ENCODE measurements at regions not wholly inside any gene's neighbourhood (a gene's known extent, or its start where the extent isn't known, plus 50 kb on each side); places are given as distances from the start of the nearest gene placed in this dataset.
"Not testable (repeated sequence)": the region's sequence is repeated elsewhere in the genome, so short reads cannot be mapped to it uniquely, and the experiment has no call there.

DNA sequence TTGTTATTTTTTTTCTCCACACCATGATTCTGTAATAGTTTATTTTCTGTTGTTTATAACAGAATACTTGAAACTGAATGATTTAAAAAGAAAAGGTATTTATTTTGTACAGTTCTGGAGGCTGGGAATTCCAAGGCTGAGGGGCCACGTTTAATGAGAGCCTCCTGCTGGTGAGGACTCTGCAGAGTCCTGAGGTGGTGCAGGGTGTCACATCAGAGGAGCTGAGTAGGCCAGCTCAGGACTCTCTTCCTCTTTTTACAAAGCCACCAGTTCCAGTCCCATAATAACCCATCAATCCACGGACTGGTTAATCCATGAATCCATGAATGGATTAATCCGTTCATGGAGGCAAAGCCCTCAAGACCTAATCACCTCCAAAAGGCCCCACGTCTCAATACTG, 71.6 kb downstream of the TFAP2A start:
- no peak for DNase-seq (ENCODE audit: low read depth in 2 of 2)

GRCh38 chr6:10341605-10342004, 73.3 kb downstream of the TFAP2A start:
- DNase-seq (ENCODE audit: low read depth in 2 of 2) = no peak

DNA sequence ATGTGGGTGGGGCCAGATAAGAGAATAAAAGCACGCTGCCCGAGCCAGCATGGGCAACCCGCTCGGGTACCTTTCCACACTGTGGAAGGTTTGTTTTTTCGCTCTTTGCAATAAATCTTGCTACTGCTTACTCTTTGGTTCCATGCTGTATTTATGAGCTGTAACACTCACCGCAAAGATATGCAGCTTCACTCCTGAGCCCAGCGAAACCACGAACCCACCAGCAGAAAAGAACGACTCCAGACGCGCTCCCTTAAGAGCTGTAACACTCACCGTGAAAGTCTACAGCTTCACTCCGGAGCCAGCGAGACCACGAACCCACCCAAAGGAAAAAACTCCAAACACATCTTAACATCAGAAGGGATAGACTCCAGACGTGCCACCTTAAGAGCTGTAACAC, 76.7 kb downstream of the TFAP2A start:
- no peak for DNase-seq (ENCODE audit: low read depth in 2 of 2)

DNA sequence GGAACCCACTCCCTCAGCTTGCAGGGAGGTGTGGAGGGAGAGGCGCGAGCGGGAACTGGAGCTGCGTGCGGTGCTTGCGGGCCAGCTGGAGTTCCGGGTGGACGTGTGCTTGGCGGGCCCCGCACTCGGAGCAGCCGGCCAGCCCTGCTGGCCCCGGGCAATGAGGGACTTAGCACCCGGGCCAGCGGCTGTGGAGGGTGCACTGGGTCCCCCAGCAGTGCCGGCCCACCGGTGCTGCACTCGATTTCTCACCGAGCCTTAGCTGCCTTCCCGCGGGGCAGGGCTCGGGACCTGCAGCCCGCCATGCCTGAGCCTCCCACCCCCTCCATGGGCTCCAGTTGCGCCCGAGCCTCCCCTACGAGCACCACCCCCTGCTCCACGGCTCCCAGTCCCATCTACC, 77.5 kb downstream of the TFAP2A start:
- DNase-seq (ENCODE audit: low read depth in 2 of 2) = not testable (repeated sequence)

DNA sequence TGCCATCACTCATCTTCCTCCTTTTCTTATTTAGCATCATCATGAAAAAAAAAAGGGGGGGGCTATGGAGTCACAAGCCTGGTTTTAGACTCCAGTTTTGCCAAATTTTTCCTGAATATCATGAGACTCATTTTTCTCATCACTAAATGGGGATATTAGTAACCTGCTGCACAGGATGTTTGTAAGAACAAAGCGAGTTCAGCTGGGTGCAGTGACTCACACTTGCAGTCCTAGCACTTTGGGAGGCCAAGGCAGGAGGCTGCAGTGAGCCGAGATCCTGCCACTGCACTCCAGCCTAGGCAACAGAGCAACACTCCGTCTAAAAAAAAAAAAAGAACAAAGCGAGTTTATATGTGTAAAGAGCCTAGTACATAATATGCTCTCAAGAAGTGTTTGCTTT, 82.8 kb downstream of the TFAP2A start:
- DNase-seq (ENCODE audit: low read depth in 2 of 2) = no peak

- no peak for DNase-seq (ENCODE audit: low read depth in 2 of 2)
Observed at GRCh38 chr6:10331334-10331968, 83.4 kb downstream of the TFAP2A start.

DNA sequence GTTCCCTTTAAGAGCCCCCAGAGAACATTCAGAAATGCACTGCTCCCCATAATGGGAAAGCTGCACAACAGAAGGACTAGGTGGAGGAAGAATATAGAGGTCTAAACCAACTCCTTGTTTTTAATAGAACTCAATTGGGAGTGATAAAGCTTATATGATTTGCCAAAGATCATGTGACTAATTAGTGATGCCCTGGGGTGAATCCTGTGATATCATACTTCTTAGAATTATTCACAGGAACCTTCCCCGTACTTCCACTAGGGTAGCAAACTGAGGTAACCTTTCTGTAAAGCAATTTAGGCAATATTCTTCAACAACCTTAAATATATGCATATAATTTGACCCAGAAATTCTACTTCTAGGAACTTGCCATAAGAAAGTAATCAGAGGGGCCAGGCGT, 84.4 kb downstream of the TFAP2A start:
- no peak for DNase-seq (ENCODE audit: low read depth in 2 of 2)

- DNase-seq (ENCODE audit: low read depth in 2 of 2) = no peak
Observed at GRCh38 chr6:10323018-10323417, 91.9 kb downstream of the TFAP2A start.

DNA sequence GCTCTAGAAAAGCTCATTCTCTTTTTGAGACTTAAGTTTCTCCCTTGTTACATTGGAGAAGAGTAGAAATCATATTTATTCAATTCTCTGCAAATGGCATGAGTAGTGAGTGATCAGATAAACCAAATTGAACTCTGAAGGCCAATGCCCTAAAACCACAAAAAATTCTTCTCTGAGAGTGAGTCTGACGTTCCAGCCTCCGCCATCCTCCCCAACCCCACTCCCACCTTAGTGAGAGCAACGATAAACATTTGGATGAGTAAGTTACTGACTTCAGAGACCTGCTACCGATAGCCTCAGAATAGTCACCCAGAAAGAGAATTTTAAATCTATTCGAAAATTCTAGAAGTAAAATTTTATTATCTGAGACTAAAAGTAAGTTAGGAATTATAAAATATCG, 94.6 kb downstream of the TFAP2A start:
- no peak for DNase-seq (ENCODE audit: low read depth in 2 of 2)

- DNase-seq (ENCODE audit: low read depth in 2 of 2) = no peak
Observed at GRCh38 chr6:10316373-10316721, 98.5 kb downstream of the TFAP2A start.

- DNase-seq (ENCODE audit: low read depth in 2 of 2) = no peak
Observed at GRCh38 chr6:10315658-10316372, 99.1 kb downstream of the TFAP2A start.

DNA sequence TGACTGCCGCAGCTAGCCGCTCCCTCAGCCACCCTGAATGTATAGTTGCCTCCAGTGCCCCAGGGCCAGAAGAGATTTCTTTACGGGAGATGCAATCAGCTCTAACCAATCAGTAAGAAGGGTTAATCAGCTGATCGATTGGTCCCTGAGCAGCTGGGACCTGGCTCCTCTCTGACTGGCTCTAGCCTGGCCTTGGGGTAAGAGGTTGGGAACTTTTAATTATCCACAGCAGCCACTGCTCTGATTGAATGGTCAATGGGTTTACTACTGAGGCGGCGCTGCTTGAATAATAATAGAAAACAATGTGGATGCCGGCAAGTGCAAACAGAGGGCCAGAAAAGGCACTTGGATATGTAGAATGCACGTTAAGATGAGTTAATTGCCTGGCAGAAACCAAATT, 99.8 kb downstream of the TFAP2A start:
- DNase-seq (ENCODE audit: low read depth in 2 of 2) = no peak

DNA sequence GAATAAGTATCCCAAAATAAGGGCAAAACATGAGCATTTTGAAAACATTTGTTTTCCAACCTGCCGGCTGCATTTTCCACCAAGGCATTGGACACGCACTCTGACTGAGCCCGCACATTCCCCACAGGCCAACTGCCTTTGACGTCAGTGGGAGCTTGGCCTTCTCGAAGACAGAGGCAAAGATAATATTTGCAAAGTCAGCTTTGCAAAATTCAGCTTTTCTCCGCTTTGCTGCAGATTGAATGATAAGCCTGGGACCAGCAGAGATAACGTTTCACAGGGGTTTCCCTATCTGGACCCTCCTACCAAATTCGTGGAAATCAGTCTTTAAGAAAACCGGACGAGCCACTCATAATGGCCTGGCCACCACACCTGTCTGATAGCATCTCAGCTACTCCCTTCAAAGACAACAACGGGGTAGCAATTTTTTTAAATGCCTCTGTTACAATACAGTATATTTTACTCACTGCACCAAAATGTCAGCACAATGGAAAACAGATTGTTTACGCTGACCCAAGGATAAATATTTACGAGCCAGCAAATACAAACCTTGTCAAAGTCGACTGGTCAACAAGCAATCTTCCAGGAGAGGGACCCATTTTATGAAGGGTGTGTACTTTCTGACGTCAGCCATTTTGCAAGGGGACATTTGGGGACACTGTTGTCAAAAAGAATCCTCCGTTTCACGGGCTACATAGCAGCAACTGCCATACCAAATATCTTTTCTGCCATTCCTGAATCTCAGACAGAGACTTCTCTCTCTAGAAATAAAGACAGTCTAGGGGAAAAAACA, 100.5 kb downstream of the TFAP2A start:
- no peak for DNase-seq (ENCODE audit: low read depth in 2 of 2)

DNA sequence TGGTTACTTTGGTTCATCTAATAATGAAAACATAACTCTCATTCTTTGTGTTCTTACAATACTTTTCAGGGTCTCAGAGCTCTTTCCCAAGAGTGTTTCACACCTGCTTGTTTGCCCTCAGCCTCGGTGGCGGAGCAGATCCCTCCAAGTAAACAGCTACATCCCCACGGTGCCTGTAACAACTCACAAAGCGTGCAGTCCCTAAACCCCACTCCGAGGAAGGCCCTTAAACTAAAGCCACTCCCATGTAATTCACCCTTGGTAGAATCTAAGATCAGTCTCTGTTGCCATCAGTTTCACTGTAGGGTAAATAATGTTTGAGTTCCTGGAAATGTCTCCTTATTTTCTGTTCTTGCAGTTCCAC, 101.1 kb downstream of the TFAP2A start:
- DNase-seq (ENCODE audit: low read depth in 2 of 2) = no peak

DNA sequence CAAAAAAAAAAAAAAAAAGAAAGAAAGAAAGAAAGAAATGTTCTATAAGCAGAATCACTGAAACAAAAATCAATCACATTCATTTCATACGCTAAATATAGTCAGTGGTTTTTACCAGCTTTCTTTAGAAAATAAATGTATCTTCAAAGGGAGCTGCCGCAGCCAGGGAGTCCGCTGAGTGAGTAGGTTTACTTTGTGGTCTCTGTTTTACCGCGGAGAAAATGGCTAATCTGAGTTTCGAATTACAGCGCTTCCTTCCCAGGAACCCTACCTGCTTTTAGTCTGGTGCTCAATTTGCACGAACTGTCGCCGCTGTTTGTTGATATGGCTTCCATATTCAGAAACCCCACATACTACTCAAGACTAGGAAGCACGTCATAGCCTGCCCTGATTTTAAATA, 102.4 kb downstream of the TFAP2A start:
- no peak for DNase-seq (ENCODE audit: low read depth in 2 of 2)

DNA sequence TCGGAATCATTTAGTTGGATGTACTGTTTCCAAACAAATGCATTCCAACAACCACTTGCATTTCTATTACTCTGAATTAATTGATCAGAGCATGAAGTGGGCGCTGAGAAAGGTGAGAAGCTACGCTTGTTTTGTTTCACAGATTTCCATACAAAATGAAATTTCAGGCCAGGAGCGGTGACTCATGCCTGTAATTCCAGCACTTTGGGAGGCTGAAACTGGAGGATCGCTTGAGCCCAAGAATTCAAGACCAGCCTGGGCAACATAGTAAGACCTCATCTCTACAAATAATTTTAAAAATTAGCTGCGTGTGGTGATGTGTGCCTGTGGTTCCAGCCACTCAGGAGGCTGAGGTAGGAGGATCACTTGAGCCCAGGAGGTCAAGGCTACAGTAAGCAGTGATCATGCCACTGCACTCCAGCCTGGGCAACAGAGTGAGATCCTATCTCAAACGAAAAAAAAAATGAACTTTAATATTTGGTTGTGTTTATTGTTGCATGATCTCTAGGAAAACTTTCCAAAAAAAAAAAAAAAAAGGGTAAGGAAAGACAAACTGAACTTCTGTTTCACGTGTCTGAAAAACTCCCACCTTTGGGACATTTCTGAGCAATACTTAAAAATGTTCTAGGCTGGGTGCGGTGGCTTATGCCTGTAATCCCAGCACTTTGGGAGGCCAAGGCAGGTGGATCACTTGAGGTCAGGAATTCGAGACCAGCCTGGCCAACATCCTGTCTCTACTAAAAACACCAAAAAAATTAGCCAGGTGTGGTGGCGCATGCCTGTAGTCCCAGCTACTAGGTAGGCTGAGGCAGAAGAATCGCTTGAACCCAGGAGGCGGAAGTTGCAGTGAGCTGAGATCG, 103.1 kb downstream of the TFAP2A start:
- not testable (repeated sequence) for DNase-seq (ENCODE audit: low read depth in 2 of 2)

GRCh38 chr6:10310826-10311225, 104.0 kb downstream of the TFAP2A start:
- DNase-seq (ENCODE audit: low read depth in 2 of 2) = no peak

GRCh38 chr6:10310330-10310653, 104.6 kb downstream of the TFAP2A start:
- DNase-seq (ENCODE audit: low read depth in 2 of 2) = no peak

DNA sequence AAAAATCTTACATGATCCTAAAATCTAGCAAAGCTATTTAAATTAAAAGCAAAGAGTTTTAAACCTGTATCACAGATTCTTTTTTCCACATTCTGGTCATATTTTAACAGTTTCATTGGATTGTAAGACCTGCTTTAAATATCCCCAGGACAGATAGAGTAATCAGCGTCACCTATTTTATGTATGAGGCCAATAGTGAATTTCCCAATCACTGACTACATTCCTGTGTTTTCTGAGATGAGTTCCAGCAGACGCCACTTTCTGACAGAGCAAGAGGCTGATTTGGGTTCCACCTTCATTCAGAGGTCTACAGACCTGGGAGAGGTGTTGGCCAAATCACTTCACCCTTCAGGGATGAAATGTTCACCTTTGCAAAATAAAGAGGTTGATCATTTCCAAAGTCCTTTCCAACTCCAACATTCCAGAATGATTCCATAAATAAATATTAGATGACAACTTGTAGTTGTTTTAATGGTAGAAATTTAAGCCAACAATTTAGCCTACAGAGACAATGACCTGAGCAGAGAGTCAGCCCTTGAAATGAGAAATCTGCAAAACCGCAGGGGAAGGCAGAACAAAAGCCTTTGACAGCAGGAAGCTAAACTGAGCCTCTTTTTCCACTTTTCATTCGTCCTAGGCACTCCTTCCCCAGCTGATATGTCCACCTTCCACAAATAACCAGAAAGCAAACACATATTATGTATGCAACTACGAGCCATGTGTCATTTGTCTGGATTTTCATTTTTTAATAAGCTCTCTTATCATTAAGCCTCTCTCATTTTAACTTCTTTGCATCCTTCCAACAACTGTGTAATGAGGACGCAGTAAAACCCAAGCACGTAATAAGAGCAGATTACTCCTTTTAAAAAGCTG, 105.2 kb downstream of the TFAP2A start:
- DNase-seq (ENCODE audit: low read depth in 2 of 2) = no peak

DNA sequence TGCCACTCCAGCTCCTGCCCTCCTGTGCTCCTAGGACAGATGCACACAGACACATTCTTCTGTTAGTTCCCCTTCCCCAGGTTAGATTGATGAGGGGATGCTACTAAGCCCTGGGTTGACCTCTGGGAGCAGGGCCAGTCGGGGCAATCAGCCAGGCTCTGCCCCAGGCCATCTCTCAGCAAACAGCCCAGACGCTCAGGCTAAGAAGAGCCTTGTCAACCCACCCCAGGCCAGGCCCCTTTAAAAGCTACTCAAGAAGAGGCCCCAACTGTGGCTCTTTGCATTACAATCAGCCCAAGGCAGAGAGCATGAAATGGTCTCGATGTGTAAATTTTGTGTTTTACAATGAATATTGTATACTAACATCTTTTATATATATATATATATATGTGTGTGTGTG, 107.4 kb downstream of the TFAP2A start:
- no peak for DNase-seq (ENCODE audit: low read depth in 2 of 2)

DNA sequence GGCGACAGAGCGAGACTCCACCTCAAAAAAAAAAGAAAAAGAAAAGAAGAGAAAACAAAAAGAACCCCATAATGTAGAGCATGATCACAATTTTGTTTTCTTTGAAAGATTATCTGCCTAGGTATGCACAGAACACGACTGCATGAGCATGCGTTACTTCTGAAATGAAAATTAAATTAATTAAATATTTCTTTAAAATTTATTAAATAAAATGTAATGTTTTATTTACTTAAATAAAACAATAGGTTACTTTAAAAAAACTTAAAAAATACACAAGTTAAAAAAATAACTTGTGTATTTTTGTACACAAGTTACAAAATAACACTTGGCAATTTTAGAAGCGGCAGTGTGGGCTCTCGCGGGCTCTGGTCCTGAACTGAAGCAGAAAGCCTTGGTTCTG, 107.8 kb downstream of the TFAP2A start:
- DNase-seq (ENCODE audit: low read depth in 2 of 2) = no peak
